RWPE2 (cell line): ENCODE measurements at regions not wholly inside any gene's neighbourhood (a gene's known extent, or its start where the extent isn't known, plus 50 kb on each side); places are given as distances from the start of the nearest gene placed in this dataset.

ENCODE experiments used
- ATAC-seq: fragments of 200-7000 bp; cut with Tn5 transposase; 3 replicates; pipeline ENCODE4 v1.9.1; 2021; ENCODE audit warnings: low read depth
- DNase-seq: peaks from one replicate; pipeline ENCODE4 v3.0.0-alpha.2; 2020; ENCODE audit warnings: low spot score
- H3K27ac ChIP-seq: fragments of 450-650 bp; 2 replicates; pipeline ENCODE4 v1.5.1; 2017; ENCODE audit warnings: mild to moderate bottlenecking; ENCODE audit not compliant: poor library complexity, severe bottlenecking
- H3K27me3 ChIP-seq: fragments of 250-450 bp; sonication (Bioruptor Pico); 2 replicates; pipeline ENCODE4 v1.5.1; 2021; ENCODE audit warnings: mild to moderate bottlenecking, moderate library complexity; ENCODE audit not compliant: insufficient read depth, poor library complexity, severe bottlenecking
- H3K36me3 ChIP-seq: fragments of 250-450 bp; sonication (Bioruptor Pico); 2 replicates; pipeline ENCODE4 v1.5.1; 2020; ENCODE audit warnings: low read depth, mild to moderate bottlenecking, moderate library complexity
- H3K4me1 ChIP-seq: fragments of 250-450 bp; sonication (Bioruptor Pico); 2 replicates; pipeline ENCODE4 v1.5.1; 2021; ENCODE audit warnings: mild to moderate bottlenecking, moderate library complexity; ENCODE audit not compliant: insufficient read depth, poor library complexity, severe bottlenecking
- H3K4me3 ChIP-seq: fragments of 250-450 bp; sonication (Bioruptor Pico); 2 replicates; pipeline ENCODE4 v1.5.1; 2021; ENCODE audit warnings: mild to moderate bottlenecking, moderate library complexity; ENCODE audit not compliant: severe bottlenecking
- H3K9me3 ChIP-seq: fragments of 250-450 bp; sonication (Bioruptor Pico); 2 replicates; pipeline ENCODE4 v1.5.1; 2021; ENCODE audit warnings: mild to moderate bottlenecking, moderate library complexity; ENCODE audit not compliant: severe bottlenecking
- CTCF ChIP-seq: fragments of 450-650 bp; IDR thresholded peaks from one replicate; pipeline ENCODE4 v1.5.1; 2017; ENCODE audit warnings: mild to moderate bottlenecking, moderate library complexity; ENCODE audit not compliant: poor library complexity, severe bottlenecking

DNA sequence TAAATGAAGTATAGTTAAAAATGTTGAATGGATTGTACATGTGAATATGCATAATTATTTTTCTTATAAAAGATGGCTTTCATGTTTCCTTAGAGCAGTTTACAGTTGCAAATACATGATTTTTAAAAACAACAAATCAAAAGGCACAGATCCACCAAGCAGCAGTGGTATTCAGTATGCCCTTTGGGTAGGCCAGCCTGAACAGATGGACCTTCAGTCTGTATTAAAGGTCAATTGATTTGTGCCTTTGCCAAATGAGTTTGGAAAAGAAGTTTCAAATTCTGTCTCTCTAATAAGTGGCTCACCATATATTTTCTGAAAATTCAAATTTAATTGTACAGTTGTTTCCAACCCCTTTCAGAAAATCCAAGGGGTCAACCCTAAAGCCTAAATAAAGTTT lies 477.1 kb downstream of the NSUN3 start:
- no peaks in the 10 kb centered on the region for H3K4me1 ChIP-seq
- DNase-seq = no peak
- no peaks in the 10 kb centered on the region for H3K27me3 ChIP-seq
- H3K27ac ChIP-seq = no peak overlapping the region
- H3K4me3 ChIP-seq = no peak overlapping the region
- no peak for ATAC-seq
- no peaks in the 10 kb centered on the region for H3K9me3 ChIP-seq
- no peak for TF ChIP-seq CTCF
- no peaks in the 10 kb centered on the region for H3K36me3 ChIP-seq

DNA sequence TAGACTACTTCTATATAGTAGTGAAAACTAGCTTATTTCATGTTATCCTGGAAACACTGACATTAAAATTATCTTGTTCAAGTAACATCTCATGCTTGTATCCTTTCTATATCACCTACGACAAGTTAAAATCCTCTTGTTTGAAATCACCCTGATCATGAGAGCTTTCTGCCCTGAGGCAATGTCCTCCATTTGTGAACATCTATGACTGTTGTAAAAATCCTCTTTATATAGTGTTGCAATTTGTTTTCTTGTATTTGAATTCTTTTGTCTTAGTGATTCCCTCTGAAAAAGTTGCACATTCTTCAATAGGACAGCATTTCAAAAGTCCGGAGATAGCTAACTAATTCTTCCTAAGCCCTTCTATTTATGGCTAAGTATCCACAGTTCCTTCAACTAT lies 480.3 kb downstream of the NSUN3 start:
- Histone ChIP-seq H3K27me3 (no peaks in the 10 kb centered on the region), H3K4me1 (no peaks in the 10 kb centered on the region), H3K36me3 (no peaks in the 10 kb centered on the region), H3K27ac (no peak overlapping the region), H3K9me3 (no peaks in the 10 kb centered on the region), H3K4me3 (no peak overlapping the region)
- no peak for TF ChIP-seq CTCF
- ATAC-seq = no peak
- DNase-seq = no peak

DNA sequence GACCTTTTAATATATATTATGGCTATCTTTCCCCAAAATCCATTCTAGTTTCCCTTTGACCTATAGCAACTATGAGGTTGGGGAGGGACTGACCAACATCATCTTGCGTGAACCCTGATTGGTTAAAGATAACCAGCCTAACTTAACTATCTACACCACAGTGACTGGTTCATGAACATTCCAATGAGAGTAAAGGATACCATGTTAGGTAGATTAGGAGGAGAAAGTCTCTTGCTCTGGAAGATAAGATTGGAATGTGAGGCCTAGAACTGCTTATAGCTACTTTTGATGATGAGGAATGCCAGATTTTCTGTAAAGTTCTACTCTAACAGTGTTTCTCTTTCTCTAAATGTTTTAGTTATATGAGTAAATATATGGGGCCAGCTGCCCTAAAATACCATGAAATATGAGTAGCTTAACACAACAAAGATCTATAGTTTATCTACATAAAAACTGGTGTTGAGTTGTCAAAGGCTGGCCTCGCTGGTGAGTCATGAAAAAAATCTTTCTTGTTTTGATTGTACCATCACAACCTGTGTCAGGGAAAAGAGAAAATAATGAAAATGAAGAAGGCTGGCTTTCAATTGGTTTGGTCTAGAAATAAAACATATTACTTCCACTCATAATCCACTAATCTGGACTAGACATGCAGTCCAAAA lies 481.4 kb downstream of the NSUN3 start:
- Histone ChIP-seq H3K9me3 (no peaks in the 10 kb centered on the region), H3K4me3 (no peak overlapping the region), H3K27ac (no peak overlapping the region), H3K4me1 (no peaks in the 10 kb centered on the region), H3K36me3 (no peaks in the 10 kb centered on the region), H3K27me3 (no peaks in the 10 kb centered on the region)
- no peak for TF ChIP-seq CTCF
- DNase-seq (no peak), ATAC-seq (no peak)

DNA sequence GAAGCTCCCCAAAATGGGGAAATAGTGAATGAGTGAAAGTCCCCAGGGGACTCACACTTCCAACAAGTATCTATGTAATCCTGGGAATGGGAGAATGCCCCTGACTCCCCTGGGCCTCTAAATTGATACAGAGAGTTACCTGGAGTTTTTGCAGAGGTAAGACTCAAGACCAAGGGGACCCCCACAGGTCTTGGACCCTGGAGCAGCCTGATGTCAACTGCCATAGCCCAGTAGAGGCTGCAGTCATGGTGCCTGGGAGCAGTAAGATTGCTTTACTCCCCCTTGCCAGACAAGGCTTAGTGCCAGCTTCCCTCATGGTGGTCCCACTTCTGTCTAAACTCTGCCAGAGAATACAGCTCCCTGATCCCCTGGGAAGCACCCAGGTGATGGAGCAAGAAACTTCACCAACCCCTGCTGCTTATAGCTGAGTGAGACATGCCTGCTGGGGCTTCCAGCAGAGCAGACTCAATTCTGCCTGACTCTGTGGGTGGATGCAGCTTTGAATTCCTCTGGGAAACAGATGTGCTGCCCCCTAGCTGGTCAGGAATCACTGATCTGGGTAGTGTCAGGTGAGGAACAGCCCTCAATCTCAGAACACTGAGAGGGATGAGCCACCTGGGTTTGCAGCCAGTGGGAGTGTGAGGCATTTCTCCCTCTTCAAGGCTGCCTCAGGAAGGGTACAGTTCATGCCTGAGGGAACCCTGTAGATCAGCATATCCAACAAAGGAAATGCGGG lies 485.9 kb downstream of the NSUN3 start:
- no peak for ATAC-seq
- H3K36me3 ChIP-seq = no peaks in the 10 kb centered on the region
- no peaks in the 10 kb centered on the region for H3K4me1 ChIP-seq
- TF ChIP-seq CTCF = no peak
- H3K4me3 ChIP-seq = no peak overlapping the region
- DNase-seq = no peak
- no peak overlapping the region for H3K27ac ChIP-seq
- no peaks in the 10 kb centered on the region for H3K9me3 ChIP-seq
- H3K27me3 ChIP-seq = no peaks in the 10 kb centered on the region

- no peak overlapping the region for H3K4me3 ChIP-seq
- no peaks in the 10 kb centered on the region for H3K4me1 ChIP-seq
- DNase-seq (no peak), ATAC-seq (no peak)
- H3K9me3 ChIP-seq = no peaks in the 10 kb centered on the region
- no peaks in the 10 kb centered on the region for H3K27me3 ChIP-seq
- H3K27ac ChIP-seq = no peak overlapping the region
- H3K36me3 ChIP-seq = no peaks in the 10 kb centered on the region
- TF ChIP-seq CTCF = no peak
Measured at GRCh38 chr3:94561094-94561493, 498.2 kb downstream of the NSUN3 start.
